ENCODE measurements at regions not wholly inside any gene's neighbourhood (a gene's known extent, or its start where the extent isn't known, plus 50 kb on each side); places are given as distances from the start of the nearest gene placed in this dataset.

- TF ChIP-seq CTCF (IDR thresholded peaks at IDR 0.05): no peak
- TF ChIP-seq POLR2A (IDR thresholded peaks at IDR 0.05): no peak
Observed at GRCh38 chr11:86179646-86180064, 64.9 kb upstream of the EED start.

All from thyroid gland (tissue), 4 donors.